Left lung (tissue), 4 donors: ENCODE measurements at regions not wholly inside any gene's neighbourhood (a gene's known extent, or its start where the extent isn't known, plus 50 kb on each side); places are given as distances from the start of the nearest gene placed in this dataset.

ENCODE experiments used
- ATAC-seq: fragments of 200-7000 bp; cut with Tn5 transposase; one replicate; pipeline ENCODE4 v1.9.1; 2020; ENCODE audit warnings: moderate library complexity
- DNase-seq, 4 donors: peaks; one replicate each; pipeline ENCODE4 v3.0.0-alpha.2; 2013 to 2020
- H3K27ac ChIP-seq, 2 donors: fragments of 200-600 bp; sonication (generic) in 1 of 2; one replicate each; pipeline versions ENCODE4 v1.5.0 to v1.8.0; 2020 to 2021
- H3K27me3 ChIP-seq, 2 donors: fragments of 200-600 bp; sonication (generic) in 1 of 2; one replicate each; pipeline versions ENCODE4 v1.5.0 to v1.8.0; 2020 to 2021
- H3K36me3 ChIP-seq, 2 donors: fragments of 200-600 bp; sonication (generic) in 1 of 2; one replicate each; pipeline versions ENCODE4 v1.5.0 to v1.8.0; 2020 to 2021
- H3K4me1 ChIP-seq, 2 donors: fragments of 200-600 bp; one replicate each; pipeline ENCODE4 v1.8.0; 2021
- H3K4me3 ChIP-seq, 2 donors: fragments of 200-600 bp; sonication (generic) in 1 of 2; one replicate each; pipeline versions ENCODE4 v1.5.0 to v1.8.0; 2020 to 2021; ENCODE audit warnings: mild to moderate bottlenecking in 1 of 2
- H3K9me3 ChIP-seq, 2 donors: fragments of 200-600 bp; sonication (generic) in 1 of 2; one replicate each; pipeline versions ENCODE4 v1.5.0 to v1.8.0; 2020 to 2021
- CTCF ChIP-seq, 2 donors: fragments of 200-600 bp; sonication (generic) in 1 of 2; IDR thresholded peaks; one replicate each; pipeline versions ENCODE4 v1.5.0 to v1.8.0; 2021; ENCODE audit warnings: antibody characterized with exemption in 2 of 2
- intact Hi-C, 2 donors: fragments of 100-400 bp; cut with DNase I; formaldehyde crosslinking; loops; one replicate each; pipeline versions ENCODE4 v1.11.2 to v1.14.2; 2022
- donor health status: DM: no; HTN: yes; CAD: no.
- donor health status: DM: no; HTN: no; CAD: no.

- ATAC-seq = no peak
- intact Hi-C loops = no loop called here
- H3K4me3 ChIP-seq = no peak overlapping the region
- H3K36me3 ChIP-seq = no peaks in the 10 kb centered on the region
- no peaks in the 10 kb centered on the region for H3K4me1 ChIP-seq
- no peak overlapping the region for H3K27ac ChIP-seq
- H3K27me3 ChIP-seq = no peaks in the 10 kb centered on the region
- H3K9me3 ChIP-seq = no peaks in the 10 kb centered on the region
- TF ChIP-seq CTCF (IDR thresholded peaks at IDR 0.05) = no peak
- no peak for DNase-seq
Measured at GRCh38 chr16:73317321-73317857, 269.5 kb upstream of the ZFHX3 start.

- H3K27me3 ChIP-seq = no peaks in the 10 kb centered on the region
- TF ChIP-seq CTCF (IDR thresholded peaks at IDR 0.05) = no peak
- ATAC-seq (no peak), DNase-seq (no peak)
- no peaks in the 10 kb centered on the region for H3K9me3 ChIP-seq
- intact Hi-C loops = no loop called here
- H3K27ac ChIP-seq = no peak overlapping the region
- no peak overlapping the region for H3K4me3 ChIP-seq
- H3K36me3 ChIP-seq = no peaks in the 10 kb centered on the region
- H3K4me1 ChIP-seq = no peaks in the 10 kb centered on the region
Measured at GRCh38 chr16:73315645-73316044, 267.7 kb upstream of the ZFHX3 start.

- intact Hi-C loops = no loop called here
- Histone ChIP-seq H3K27me3 (no peaks in the 10 kb centered on the region), H3K27ac (no peak overlapping the region), H3K4me1 (no peaks in the 10 kb centered on the region), H3K9me3 (no peaks in the 10 kb centered on the region), H3K4me3 (no peak overlapping the region), H3K36me3 (no peaks in the 10 kb centered on the region)
- no peak for DNase-seq
- TF ChIP-seq CTCF (IDR thresholded peaks at IDR 0.05) = no peak
- ATAC-seq = no peak
Measured at GRCh38 chr16:73313950-73314349, 266.0 kb upstream of the ZFHX3 start.

- TF ChIP-seq CTCF (IDR thresholded peaks at IDR 0.05) = no peak
- Histone ChIP-seq H3K27ac (no peak overlapping the region), H3K9me3 (no peaks in the 10 kb centered on the region), H3K4me3 (no peak overlapping the region), H3K36me3 (no peaks in the 10 kb centered on the region), H3K27me3 (no peaks in the 10 kb centered on the region), H3K4me1 (no peaks in the 10 kb centered on the region)
- ATAC-seq (no peak), DNase-seq (no peak)
- intact Hi-C loops = no loop called here
Measured at GRCh38 chr16:73311857-73312723, 264.2 kb upstream of the ZFHX3 start.

GRCh38 chr16:73308771-73309170 lies 260.8 kb upstream of the ZFHX3 start:
- TF ChIP-seq CTCF (IDR thresholded peaks at IDR 0.05) = no peak
- no peaks in the 10 kb centered on the region for H3K9me3 ChIP-seq
- no peak overlapping the region for H3K27ac ChIP-seq
- peaks cover 0 to 13% of the 10 kb centered on the region in 2 donors for H3K27me3 ChIP-seq
- no peaks in the 10 kb centered on the region for H3K36me3 ChIP-seq
- intact Hi-C loops = no loop called here
- ATAC-seq (no peak), DNase-seq (no peak)
- no peaks in the 10 kb centered on the region for H3K4me1 ChIP-seq
- no peak overlapping the region for H3K4me3 ChIP-seq
